ENCODE measurements at regions not wholly inside any gene's neighbourhood (a gene's known extent, or its start where the extent isn't known, plus 50 kb on each side); places are given as distances from the start of the nearest gene placed in this dataset.

- Histone ChIP-seq H3K9me2 (ENCODE audit: insufficient read depth, low read length) (no peaks in the 10 kb centered on the region), H3K4me3 (ENCODE audit: low read length) (no peak overlapping the region), H3K4me2 (ENCODE audit: low read length) (no peak overlapping the region), H3K9me3 (ENCODE audit: low read length) (no peaks in the 10 kb centered on the region), H3K27me3 (ENCODE audit: insufficient read depth, low read depth, low read length) (no peaks in the 10 kb centered on the region), H3K9ac (ENCODE audit: low read length) (no peak overlapping the region), H3K79me2 (replicated peaks; ENCODE audit: insufficient read depth, low read length) (no peaks in the 10 kb centered on the region), H4K20me1 (ENCODE audit: insufficient read depth) (no peaks in the 10 kb centered on the region), H3F3A (ENCODE audit: insufficient read depth, low read length, poor library complexity, severe bottlenecking) (no peaks in the 10 kb centered on the region), H2AFZ (ENCODE audit: low read depth, low read length) (no peak overlapping the region), H3K36me3 (ENCODE audit: insufficient read depth, low read length) (no peaks in the 10 kb centered on the region), H3K27ac (ENCODE audit: low read length) (no peak overlapping the region)
- TF ChIP-seq REST (IDR thresholded peaks at IDR 0.05; ENCODE audit: borderline replicate concordance) (no peak), POLR2AphosphoS5 (IDR thresholded peaks at IDR 0.05) (no peak), SMC3 (conservative IDR thresholded peaks at IDR 0.05; ENCODE audit: poor library complexity) (no peak), MXI1 (conservative IDR thresholded peaks at IDR 0.05; ENCODE audit: poor library complexity, severe bottlenecking) (no peak), RAD21 (conservative IDR thresholded peaks at IDR 0.05) (no peak), EZH2 (IDR thresholded peaks at IDR 0.05; ENCODE audit: borderline replicate concordance, insufficient read depth, low read length, poor library complexity, severe bottlenecking) (no peak), EP300 (conservative IDR thresholded peaks at IDR 0.05; ENCODE audit: poor library complexity, severe bottlenecking) (no peak)
These were observed 143.2 kb downstream of the FAM43A start for GRCh38 chr3:194828926-194829325.

GRCh38 chr3:194830401-194830800, 144.7 kb downstream of the FAM43A start:
- Histone ChIP-seq H4K20me1 (ENCODE audit: insufficient read depth) (no peaks in the 10 kb centered on the region), H3K36me3 (ENCODE audit: insufficient read depth, low read length) (no peaks in the 10 kb centered on the region), H3K9me2 (ENCODE audit: insufficient read depth, low read length) (no peaks in the 10 kb centered on the region), H3K27ac (ENCODE audit: low read length) (no peak overlapping the region), H3K9ac (ENCODE audit: low read length) (no peak overlapping the region), H3F3A (ENCODE audit: insufficient read depth, low read length, poor library complexity, severe bottlenecking) (no peaks in the 10 kb centered on the region), H3K79me2 (replicated peaks; ENCODE audit: insufficient read depth, low read length) (no peaks in the 10 kb centered on the region), H3K4me2 (ENCODE audit: low read length) (no peak overlapping the region), H3K4me3 (ENCODE audit: low read length) (no peak overlapping the region), H2AFZ (ENCODE audit: low read depth, low read length) (no peak overlapping the region), H3K27me3 (ENCODE audit: insufficient read depth, low read depth, low read length) (no peaks in the 10 kb centered on the region), H3K9me3 (ENCODE audit: low read length) (no peaks in the 10 kb centered on the region)
- no peak for TF ChIP-seq CTCF (IDR thresholded peaks at IDR 0.05; ENCODE audit: poor library complexity, severe bottlenecking)
- TF ChIP-seq REST (IDR thresholded peaks at IDR 0.05; ENCODE audit: borderline replicate concordance) = no peak
- no peak for TF ChIP-seq EP300 (conservative IDR thresholded peaks at IDR 0.05; ENCODE audit: poor library complexity, severe bottlenecking)
- no peak for TF ChIP-seq RAD21 (conservative IDR thresholded peaks at IDR 0.05)
- no peak for TF ChIP-seq TAF1 (IDR thresholded peaks at IDR 0.05; ENCODE audit: low read depth)
- TF ChIP-seq POLR2AphosphoS5 (IDR thresholded peaks at IDR 0.05) = no peak
- no peak for TF ChIP-seq SMC3 (conservative IDR thresholded peaks at IDR 0.05; ENCODE audit: poor library complexity)
- TF ChIP-seq EZH2 (IDR thresholded peaks at IDR 0.05; ENCODE audit: borderline replicate concordance, insufficient read depth, low read length, poor library complexity, severe bottlenecking) = no peak
- no peak for TF ChIP-seq MXI1 (conservative IDR thresholded peaks at IDR 0.05; ENCODE audit: poor library complexity, severe bottlenecking)
